HCT116 (cell line): ENCODE measurements at regions not wholly inside any gene's neighbourhood (a gene's known extent, or its start where the extent isn't known, plus 50 kb on each side); places are given as distances from the start of the nearest gene placed in this dataset.

Source experiments
- ATAC-seq: fragments of 200-7000 bp; cut with Tn5 transposase; 2 replicates; pipeline ENCODE4 v1.9.1; 2020; ENCODE audit warnings: mild to moderate bottlenecking, moderate library complexity
- BruUV-seq: library from RNA; stranded (reverse); fragments of 400-500 nt; replicated peaks from 2 replicates; lab custom pipeline; 2021; lab: Mats Ljungman, UMichigan
- CTCF ChIA-PET: fragments of 300-600 bp; sonication (Branson Sonifier 250); formaldehyde crosslinking; loops from one replicate; lab custom pipeline; 2021; ENCODE audit warnings: antibody characterized with exemption; lab: Charles Lee
- POLR2A ChIA-PET: fragments of 300-600, 350-600 bp; sonication (Branson Sonifier 250); formaldehyde crosslinking; loops from one replicate; lab custom pipeline; 2021; ENCODE audit warnings: antibody characterized with exemption; lab: Charles Lee
- RAD21 ChIA-PET, 2 experiments: fragments of 300-600 bp; sonication (Branson Sonifier 250); formaldehyde crosslinking; loops; one replicate each; lab custom pipeline; 2023; ENCODE audit warnings: low total read pairs in 2 of 2; ENCODE audit not compliant: uncharacterized antibody in 2 of 2, unreplicated experiment in 2 of 2, low non-redundant PET in 1 of 2; lab: Charles Lee
- DNase-seq: peaks from one replicate; pipeline ENCODE4 v3.0.0-alpha.2; 2010; ENCODE audit warnings: low read depth, low spot score
- H2AFZ ChIP-seq: fragments of 200-600 bp; shearing (Covaris generic), sonication (generic); 2 replicates; pipeline ENCODE4 v1.6.1; 2017; ENCODE audit warnings: low read depth, mixed run types, mixed read lengths, antibody characterized with exemption, low read length; ENCODE audit not compliant: poor library complexity, severe bottlenecking
- H3K27ac ChIP-seq: 2 replicates; pipeline ENCODE4 v1.5.1; 2012; ENCODE audit warnings: low read depth, low read length
- H3K27me3 ChIP-seq: fragments of 200-600 bp; sonication (generic); 2 replicates; pipeline ENCODE4 v1.6.1; 2016; ENCODE audit warnings: mixed run types, low read length, mixed read lengths; ENCODE audit not compliant: insufficient read depth
- H3K36me3 ChIP-seq, 2 experiments: fragments of 200-500 bp in 1 of 2; fragments of 200-600 bp in 1 of 2; sonication (Bioruptor generic) in 1 of 2; sonication (generic) in 1 of 2; 2 replicates each; pipeline versions ENCODE4 v1.5.1 to v1.6.1; 2014 to 2016; ENCODE audit warnings: low read length in 2 of 2, inconsistent platforms in 1 of 2, mixed read lengths in 1 of 2, mixed run types in 1 of 2; ENCODE audit not compliant: insufficient read depth in 2 of 2, control insufficient read depth in 1 of 2
- H3K4me1 ChIP-seq, 2 experiments: fragments of 200-600 bp in 1 of 2; sonication (generic) in 1 of 2; 2 replicates each; pipeline versions ENCODE4 v1.5.1 to v1.6.1; 2012 to 2017; ENCODE audit warnings: low read length in 2 of 2, inconsistent platforms in 1 of 2, mild to moderate bottlenecking in 1 of 2, mixed read lengths in 1 of 2, mixed run types in 1 of 2, moderate library complexity in 1 of 2; ENCODE audit not compliant: insufficient read depth in 2 of 2, control insufficient read depth in 1 of 2
- H3K4me2 ChIP-seq: fragments of 200-600 bp; sonication (generic); 2 replicates; pipeline ENCODE4 v1.6.1; 2017; ENCODE audit warnings: mixed run types, low read length, mixed read lengths
- H3K4me3 ChIP-seq, 2 experiments: fragments of 200-600 bp in 1 of 2; sonication (generic) in 1 of 2; replicated peaks in 1 of 2; 2 replicates each; pipeline ENCODE4 v1.5.1; 2011 to 2016; ENCODE audit warnings: low read length in 2 of 2, control low read depth in 1 of 2, low read depth in 1 of 2, mild to moderate bottlenecking in 1 of 2, mixed read lengths in 1 of 2, mixed run types in 1 of 2
- H3K79me2 ChIP-seq: fragments of 200-600 bp; sonication (generic); 2 replicates; pipeline ENCODE4 v1.6.1; 2017; ENCODE audit warnings: mild to moderate bottlenecking, mixed run types, low read length, moderate library complexity, mixed read lengths; ENCODE audit not compliant: insufficient read depth
- H3K9ac ChIP-seq: fragments of 200-600 bp; sonication (generic); 2 replicates; pipeline ENCODE4 v1.6.1; 2016; ENCODE audit warnings: low read length, mixed read lengths
- H3K9me2 ChIP-seq: fragments of 200-600 bp; sonication (generic), shearing (Covaris generic); 2 replicates; pipeline ENCODE4 v1.6.1; 2017; ENCODE audit warnings: mixed run types, mild to moderate bottlenecking, moderate library complexity; ENCODE audit not compliant: insufficient read depth
- H3K9me3 ChIP-seq, 2 experiments: fragments of 200-500 bp in 1 of 2; fragments of 200-600 bp in 1 of 2; sonication (Bioruptor generic) in 1 of 2; sonication (generic) in 1 of 2; 2 replicates each; pipeline ENCODE4 v1.6.1; 2014 to 2017; ENCODE audit warnings: low read length in 2 of 2, mixed read lengths in 2 of 2, inconsistent platforms in 1 of 2, low read depth in 1 of 2, mild to moderate bottlenecking in 1 of 2, mixed run types in 1 of 2, moderate library complexity in 1 of 2; ENCODE audit not compliant: control insufficient read depth in 1 of 2, insufficient read depth in 1 of 2
- H4K20me1 ChIP-seq: fragments of 200-600 bp; sonication (generic), shearing (Covaris generic); 2 replicates; pipeline ENCODE4 v1.6.1; 2017; ENCODE audit warnings: mixed run types, mild to moderate bottlenecking, moderate library complexity; ENCODE audit not compliant: insufficient read depth
- CEBPB ChIP-seq: IDR thresholded peaks from 2 replicates; pipeline ENCODE4 v1.6.1; 2012; ENCODE audit warnings: low read depth
- ELF1 ChIP-seq: IDR thresholded peaks from 2 replicates; pipeline ENCODE4 v1.6.1; 2012; ENCODE audit warnings: low read depth, borderline replicate concordance
- EZH2 ChIP-seq: fragments of 200-600 bp; sonication (generic); IDR thresholded peaks from 2 replicates; pipeline ENCODE4 v1.6.1; 2017; ENCODE audit warnings: antibody characterized with exemption, mixed run types
- EZH2phosphoT487 ChIP-seq: fragments of 200-600 bp; IDR thresholded peaks from 2 replicates; pipeline ENCODE4 v1.6.1; 2018; ENCODE audit warnings: antibody characterized with exemption, borderline replicate concordance
- FOSL1 ChIP-seq: IDR thresholded peaks from 2 replicates; pipeline ENCODE4 v1.6.1; 2012; ENCODE audit warnings: low read depth
- POLR2A ChIP-seq: IDR thresholded peaks from 2 replicates; pipeline ENCODE4 v1.7.0; 2011; ENCODE audit warnings: borderline replicate concordance; ENCODE audit not compliant: insufficient read depth, insufficient read length; ENCODE audit errors: extremely low read depth
- POLR2AphosphoS5 ChIP-seq: IDR thresholded peaks from 2 replicates; pipeline ENCODE4 v1.6.1; 2011; ENCODE audit warnings: mild to moderate bottlenecking, low read depth, low read length, moderate library complexity
- RAD21 ChIP-seq: IDR thresholded peaks from 2 replicates; pipeline ENCODE4 v1.6.1; 2012; ENCODE audit warnings: low read depth, mild to moderate bottlenecking
- SP1 ChIP-seq: IDR thresholded peaks from 2 replicates; pipeline ENCODE4 v1.6.1; 2012; ENCODE audit warnings: low read depth
- SRF ChIP-seq: IDR thresholded peaks from 2 replicates; pipeline ENCODE4 v1.6.1; 2012; ENCODE audit warnings: low read depth
- TCF7L2 ChIP-seq: IDR thresholded peaks from 2 replicates; pipeline ENCODE4 v1.7.0; 2011; ENCODE audit warnings: borderline replicate concordance, inconsistent platforms; ENCODE audit not compliant: insufficient read depth, insufficient read length; ENCODE audit errors: extremely low read depth
- ZFX ChIP-seq: fragments of 450-650 bp; IDR thresholded peaks from 2 replicates; pipeline ENCODE4 v1.6.1; 2017
- intact Hi-C: fragments of 100-400 bp; cut with micrococcal nuclease; formaldehyde crosslinking; loops from 2 replicates; pipeline ENCODE4 v1.10.0; 2022
- TF ChIP-seq, protein P1 (sequence below): IDR thresholded peaks from 2 replicates; pipeline ENCODE4 v1.6.1; 2012
- TF ChIP-seq, protein P2 (sequence below), 3 experiments: fragments of 200-600 bp in 1 of 3; sonication (generic) in 1 of 3; IDR thresholded peaks in 2 of 3; conservative IDR thresholded peaks in 1 of 3; 2 replicates each; pipeline ENCODE4 v1.5.1; 2012 to 2017; ENCODE audit warnings: low read depth in 2 of 3, low read length in 2 of 3, antibody characterized with exemption in 1 of 3, borderline replicate concordance in 1 of 3, control low read depth in 1 of 3, mild to moderate bottlenecking in 1 of 3, mixed read lengths in 1 of 3, mixed run types in 1 of 3, moderate library complexity in 1 of 3; ENCODE audit not compliant: insufficient read depth in 1 of 3
- TF ChIP-seq, protein P3 (sequence below): IDR thresholded peaks from 2 replicates; pipeline ENCODE4 v1.6.1; 2012

DNA sequence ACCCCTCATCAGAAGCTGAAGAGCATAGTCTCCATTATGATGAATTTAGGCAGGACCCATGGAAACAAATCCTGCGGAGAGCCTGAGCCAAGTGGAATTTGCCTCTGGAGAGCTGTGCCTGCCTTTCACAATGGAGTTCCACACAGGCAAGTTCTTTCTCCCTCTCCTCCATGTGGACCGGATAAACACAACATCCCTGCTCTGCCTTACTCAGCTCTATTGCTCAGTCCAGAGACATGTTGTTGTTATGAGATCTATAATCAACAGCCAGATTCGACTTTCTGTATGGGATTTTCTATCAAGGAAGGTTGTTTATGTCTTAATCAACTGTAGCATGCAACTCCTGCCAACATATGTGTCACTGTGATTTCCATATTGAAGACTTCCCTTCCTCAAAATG is 59.5 kb upstream of the ELMO1 start:
- ATAC-seq (no peak), DNase-seq (no peak)
- no peaks in the 10 kb centered on the region for H3K79me2 ChIP-seq
- H2AFZ ChIP-seq: no peak overlapping the region
- peaks cover 18% of the 10 kb centered on the region for H3K27me3 ChIP-seq
- CTCF ChIA-PET: interaction anchor here (1.0 to 1.8 kb wide), 3 partner anchors 13 to 273 kb away, joined by 3 to 7 read pairs (median 5); no protein-coding TSS in a partner anchor
- BruUV-seq: no TSS peak
- POLR2A ChIA-PET: no interaction called here
- TF ChIP-seq, protein P1, sequence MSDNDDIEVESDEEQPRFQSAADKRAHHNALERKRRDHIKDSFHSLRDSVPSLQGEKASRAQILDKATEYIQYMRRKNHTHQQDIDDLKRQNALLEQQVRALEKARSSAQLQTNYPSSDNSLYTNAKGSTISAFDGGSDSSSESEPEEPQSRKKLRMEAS: no peak
- TF ChIP-seq, protein P2, sequence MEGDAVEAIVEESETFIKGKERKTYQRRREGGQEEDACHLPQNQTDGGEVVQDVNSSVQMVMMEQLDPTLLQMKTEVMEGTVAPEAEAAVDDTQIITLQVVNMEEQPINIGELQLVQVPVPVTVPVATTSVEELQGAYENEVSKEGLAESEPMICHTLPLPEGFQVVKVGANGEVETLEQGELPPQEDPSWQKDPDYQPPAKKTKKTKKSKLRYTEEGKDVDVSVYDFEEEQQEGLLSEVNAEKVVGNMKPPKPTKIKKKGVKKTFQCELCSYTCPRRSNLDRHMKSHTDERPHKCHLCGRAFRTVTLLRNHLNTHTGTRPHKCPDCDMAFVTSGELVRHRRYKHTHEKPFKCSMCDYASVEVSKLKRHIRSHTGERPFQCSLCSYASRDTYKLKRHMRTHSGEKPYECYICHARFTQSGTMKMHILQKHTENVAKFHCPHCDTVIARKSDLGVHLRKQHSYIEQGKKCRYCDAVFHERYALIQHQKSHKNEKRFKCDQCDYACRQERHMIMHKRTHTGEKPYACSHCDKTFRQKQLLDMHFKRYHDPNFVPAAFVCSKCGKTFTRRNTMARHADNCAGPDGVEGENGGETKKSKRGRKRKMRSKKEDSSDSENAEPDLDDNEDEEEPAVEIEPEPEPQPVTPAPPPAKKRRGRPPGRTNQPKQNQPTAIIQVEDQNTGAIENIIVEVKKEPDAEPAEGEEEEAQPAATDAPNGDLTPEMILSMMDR (IDR thresholded peaks at IDR 0.05 in 2 of 3, conservative IDR thresholded peaks at IDR 0.05 in 1 of 3; ENCODE audit: borderline replicate concordance in 1 of 3, insufficient read depth in 1 of 3, low read depth in 2 of 3, low read length in 2 of 3): no peak
- no peak for TF ChIP-seq CEBPB
- no peak for TF ChIP-seq FOSL1
- no peak for TF ChIP-seq TCF7L2
- TF ChIP-seq, protein P3, sequence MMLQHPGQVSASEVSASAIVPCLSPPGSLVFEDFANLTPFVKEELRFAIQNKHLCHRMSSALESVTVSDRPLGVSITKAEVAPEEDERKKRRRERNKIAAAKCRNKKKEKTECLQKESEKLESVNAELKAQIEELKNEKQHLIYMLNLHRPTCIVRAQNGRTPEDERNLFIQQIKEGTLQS: no peak
- no peak overlapping the region for H3K4me2 ChIP-seq
- intact Hi-C loops: no loop called here
- no peaks in the 10 kb centered on the region for H3K36me3 ChIP-seq
- no peak overlapping the region for H3K4me3 ChIP-seq
- RAD21 ChIA-PET: no interaction called here
- H4K20me1 ChIP-seq: no peaks in the 10 kb centered on the region
- no peaks in the 10 kb centered on the region for H3K4me1 ChIP-seq
- H3K27ac ChIP-seq: no peak overlapping the region
- H3K9ac ChIP-seq: no peak overlapping the region
- H3K9me2 ChIP-seq: no peaks in the 10 kb centered on the region
- H3K9me3 ChIP-seq: no peaks in the 10 kb centered on the region

DNA sequence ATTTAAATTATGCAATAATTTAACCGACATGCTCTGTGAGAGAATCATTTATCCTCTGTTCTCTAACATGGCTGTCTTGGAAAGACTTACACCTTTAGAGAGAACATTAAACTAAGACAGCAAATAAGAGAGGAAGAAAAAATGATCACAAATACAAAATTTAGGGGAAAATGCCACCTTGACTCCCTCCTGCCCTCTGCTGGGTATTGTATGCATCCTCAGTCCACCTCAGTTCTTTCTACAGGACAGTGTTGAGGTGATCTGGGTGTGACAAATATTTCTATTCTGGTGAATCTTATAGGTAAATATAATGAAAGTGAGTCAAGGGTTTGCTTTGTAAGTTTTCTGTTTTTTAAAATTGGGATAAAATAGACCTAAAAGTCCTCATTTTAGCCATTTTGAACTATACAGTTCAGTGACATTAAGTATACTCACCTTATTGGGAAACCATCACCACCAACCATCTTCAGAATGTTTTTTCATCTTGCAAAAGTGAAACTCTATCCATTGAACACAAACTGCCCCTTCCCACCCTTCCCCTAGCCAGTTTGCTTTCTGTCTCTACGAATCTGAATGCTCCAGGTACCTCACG is 61.5 kb upstream of the ELMO1 start:
- intact Hi-C loops: loop anchor here (1.0 kb wide), 1 partner anchor 302 kb away; no protein-coding TSS in a partner anchor
- no TSS peak for BruUV-seq
- no peak overlapping the region for H3K27ac ChIP-seq
- H3K79me2 ChIP-seq: no peaks in the 10 kb centered on the region
- H3K4me1 ChIP-seq: no peaks in the 10 kb centered on the region
- ChIA-PET CTCF (interaction anchor here (0.6 to 1.2 kb wide), 3 partner anchors 15 to 276 kb away, joined by 3 to 5 read pairs (median 4); no protein-coding TSS in a partner anchor), RAD21 (no interaction called here), POLR2A (no interaction called here)
- no peaks in the 10 kb centered on the region for H3K36me3 ChIP-seq
- H3K27me3 ChIP-seq: peaks cover 18% of the 10 kb centered on the region
- H2AFZ ChIP-seq: no peak overlapping the region
- no peak overlapping the region for H3K9ac ChIP-seq
- no peaks in the 10 kb centered on the region for H3K9me3 ChIP-seq
- no peak for ATAC-seq
- no peak for DNase-seq
- H3K4me3 ChIP-seq: no peak overlapping the region
- H3K9me2 ChIP-seq: no peaks in the 10 kb centered on the region
- no peaks in the 10 kb centered on the region for H4K20me1 ChIP-seq
- H3K4me2 ChIP-seq: no peak overlapping the region
- TF ChIP-seq, protein P2 (IDR thresholded peaks at IDR 0.05 in 2 of 3, conservative IDR thresholded peaks at IDR 0.05 in 1 of 3; ENCODE audit: borderline replicate concordance in 1 of 3, insufficient read depth in 1 of 3, low read depth in 2 of 3, low read length in 2 of 3): peak; percentile 17 to 67 (median 63); a peak in 5 of 6 replicates
- TF ChIP-seq POLR2AphosphoS5 (no peak), EZH2phosphoT487 (no peak), FOSL1 (no peak), SP1 (no peak), ELF1 (no peak), TCF7L2 (no peak), EZH2 (no peak), RAD21 (peak; percentile 30), ZFX (no peak), SRF (no peak), CEBPB (no peak), POLR2A (no peak)
